ENCODE measurements at regions not wholly inside any gene's neighbourhood (a gene's known extent, or its start where the extent isn't known, plus 50 kb on each side); places are given as distances from the start of the nearest gene placed in this dataset.

DNA sequence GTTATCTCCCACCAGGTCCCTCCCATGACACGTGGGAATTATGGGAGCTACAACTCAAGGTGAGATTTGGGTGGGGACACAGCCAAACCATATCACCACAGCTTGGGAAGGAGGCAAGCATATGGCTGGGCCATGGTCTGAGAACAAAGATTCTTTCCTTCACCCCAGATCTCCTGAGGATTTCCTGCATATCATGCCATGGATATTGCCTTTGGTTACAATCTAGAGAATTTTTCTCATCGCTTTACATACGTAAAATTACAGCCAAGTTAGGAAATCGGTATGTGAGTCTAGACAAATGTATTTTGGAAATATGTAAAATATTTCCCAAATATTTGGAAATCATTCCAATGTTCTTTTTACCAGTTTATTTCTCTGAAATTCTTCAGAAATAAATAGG, 398.3 kb downstream of the RFC3 start:
- POLR2A ChIA-PET: no interaction called here
- Histone ChIP-seq H3K4me1 (ENCODE audit: control insufficient read depth, insufficient read depth, low read length) (no peaks in the 10 kb centered on the region), H3K4me3 (ENCODE audit: low read depth, low read length) (no peak overlapping the region), H3K36me3 (ENCODE audit: control insufficient read depth in 2 of 2, insufficient read depth in 1 of 2, low read length in 2 of 2) (no peaks in the 10 kb centered on the region), H3K9me3 (ENCODE audit: control insufficient read depth, insufficient read depth, low read depth, low read length) (no peaks in the 10 kb centered on the region), H3K27ac (ENCODE audit: extremely low read depth, low read depth, low read length) (no peak overlapping the region)
- CTCF ChIA-PET: no interaction called here
- TF ChIP-seq, protein P1, sequence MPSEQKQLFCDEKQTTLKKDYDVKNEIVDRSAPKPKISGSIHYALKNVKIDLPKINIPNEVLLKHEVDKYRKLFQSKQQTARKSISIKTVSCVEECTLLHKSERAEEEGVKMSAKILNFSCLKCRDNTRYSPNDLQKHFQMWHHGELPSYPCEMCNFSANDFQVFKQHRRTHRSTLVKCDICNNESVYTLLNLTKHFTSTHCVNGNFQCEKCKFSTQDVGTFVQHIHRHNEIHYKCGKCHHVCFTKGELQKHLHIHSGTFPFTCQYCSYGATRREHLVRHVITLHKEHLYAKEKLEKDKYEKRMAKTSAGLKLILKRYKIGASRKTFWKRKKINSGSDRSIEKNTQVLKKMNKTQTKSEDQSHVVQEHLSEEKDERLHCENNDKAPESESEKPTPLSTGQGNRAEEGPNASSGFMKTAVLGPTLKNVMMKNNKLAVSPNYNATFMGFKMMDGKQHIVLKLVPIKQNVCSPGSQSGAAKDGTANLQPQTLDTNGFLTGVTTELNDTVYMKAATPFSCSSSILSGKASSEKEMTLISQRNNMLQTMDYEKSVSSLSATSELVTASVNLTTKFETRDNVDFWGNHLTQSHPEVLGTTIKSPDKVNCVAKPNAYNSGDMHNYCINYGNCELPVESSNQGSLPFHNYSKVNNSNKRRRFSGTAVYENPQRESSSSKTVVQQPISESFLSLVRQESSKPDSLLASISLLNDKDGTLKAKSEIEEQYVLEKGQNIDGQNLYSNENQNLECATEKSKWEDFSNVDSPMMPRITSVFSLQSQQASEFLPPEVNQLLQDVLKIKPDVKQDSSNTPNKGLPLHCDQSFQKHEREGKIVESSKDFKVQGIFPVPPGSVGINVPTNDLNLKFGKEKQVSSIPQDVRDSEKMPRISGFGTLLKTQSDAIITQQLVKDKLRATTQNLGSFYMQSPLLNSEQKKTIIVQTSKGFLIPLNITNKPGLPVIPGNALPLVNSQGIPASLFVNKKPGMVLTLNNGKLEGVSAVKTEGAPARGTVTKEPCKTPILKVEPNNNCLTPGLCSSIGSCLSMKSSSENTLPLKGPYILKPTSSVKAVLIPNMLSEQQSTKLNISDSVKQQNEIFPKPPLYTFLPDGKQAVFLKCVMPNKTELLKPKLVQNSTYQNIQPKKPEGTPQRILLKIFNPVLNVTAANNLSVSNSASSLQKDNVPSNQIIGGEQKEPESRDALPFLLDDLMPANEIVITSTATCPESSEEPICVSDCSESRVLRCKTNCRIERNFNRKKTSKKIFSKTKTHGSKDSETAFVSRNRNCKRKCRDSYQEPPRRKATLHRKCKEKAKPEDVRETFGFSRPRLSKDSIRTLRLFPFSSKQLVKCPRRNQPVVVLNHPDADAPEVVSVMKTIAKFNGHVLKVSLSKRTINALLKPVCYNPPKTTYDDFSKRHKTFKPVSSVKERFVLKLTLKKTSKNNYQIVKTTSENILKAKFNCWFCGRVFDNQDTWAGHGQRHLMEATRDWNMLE (tag by site-specific recombination; conservative IDR thresholded peaks at IDR 0.05; ENCODE audit: low read depth): no peak
- TF ChIP-seq, protein P2, sequence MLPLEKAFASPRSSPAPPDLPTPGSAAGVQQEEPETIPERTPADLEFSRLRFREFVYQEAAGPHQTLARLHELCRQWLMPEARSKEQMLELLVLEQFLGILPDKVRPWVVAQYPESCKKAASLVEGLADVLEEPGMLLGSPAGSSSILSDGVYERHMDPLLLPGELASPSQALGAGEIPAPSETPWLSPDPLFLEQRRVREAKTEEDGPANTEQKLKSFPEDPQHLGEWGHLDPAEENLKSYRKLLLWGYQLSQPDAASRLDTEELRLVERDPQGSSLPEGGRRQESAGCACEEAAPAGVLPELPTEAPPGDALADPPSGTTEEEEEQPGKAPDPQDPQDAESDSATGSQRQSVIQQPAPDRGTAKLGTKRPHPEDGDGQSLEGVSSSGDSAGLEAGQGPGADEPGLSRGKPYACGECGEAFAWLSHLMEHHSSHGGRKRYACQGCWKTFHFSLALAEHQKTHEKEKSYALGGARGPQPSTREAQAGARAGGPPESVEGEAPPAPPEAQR (tag by site-specific recombination; IDR thresholded peaks at IDR 0.05): no peak
- TF ChIP-seq KLF7 (tag by site-specific recombination; IDR thresholded peaks at IDR 0.05; ENCODE audit: borderline replicate concordance) (no peak), ZNF121 (tag by site-specific recombination; IDR thresholded peaks at IDR 0.05) (no peak), ZNF510 (tag by site-specific recombination; IDR thresholded peaks at IDR 0.05; ENCODE audit: insufficient replicate concordance) (no peak), ZNF600 (tag by site-specific recombination; IDR thresholded peaks at IDR 0.05) (no peak), ZBTB8A (tag by site-specific recombination; IDR thresholded peaks at IDR 0.05) (no peak), ZNF266 (tag by site-specific recombination; IDR thresholded peaks at IDR 0.05; ENCODE audit: low read depth) (no peak), ZNF155 (tag by site-specific recombination; IDR thresholded peaks at IDR 0.05) (no peak), ZNF24 (tag by site-specific recombination; IDR thresholded peaks at IDR 0.05) (no peak)
- TF ChIP-seq, protein P3, sequence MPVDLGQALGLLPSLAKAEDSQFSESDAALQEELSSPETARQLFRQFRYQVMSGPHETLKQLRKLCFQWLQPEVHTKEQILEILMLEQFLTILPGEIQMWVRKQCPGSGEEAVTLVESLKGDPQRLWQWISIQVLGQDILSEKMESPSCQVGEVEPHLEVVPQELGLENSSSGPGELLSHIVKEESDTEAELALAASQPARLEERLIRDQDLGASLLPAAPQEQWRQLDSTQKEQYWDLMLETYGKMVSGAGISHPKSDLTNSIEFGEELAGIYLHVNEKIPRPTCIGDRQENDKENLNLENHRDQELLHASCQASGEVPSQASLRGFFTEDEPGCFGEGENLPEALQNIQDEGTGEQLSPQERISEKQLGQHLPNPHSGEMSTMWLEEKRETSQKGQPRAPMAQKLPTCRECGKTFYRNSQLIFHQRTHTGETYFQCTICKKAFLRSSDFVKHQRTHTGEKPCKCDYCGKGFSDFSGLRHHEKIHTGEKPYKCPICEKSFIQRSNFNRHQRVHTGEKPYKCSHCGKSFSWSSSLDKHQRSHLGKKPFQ (tag by site-specific recombination; IDR thresholded peaks at IDR 0.05): no peak

DNA sequence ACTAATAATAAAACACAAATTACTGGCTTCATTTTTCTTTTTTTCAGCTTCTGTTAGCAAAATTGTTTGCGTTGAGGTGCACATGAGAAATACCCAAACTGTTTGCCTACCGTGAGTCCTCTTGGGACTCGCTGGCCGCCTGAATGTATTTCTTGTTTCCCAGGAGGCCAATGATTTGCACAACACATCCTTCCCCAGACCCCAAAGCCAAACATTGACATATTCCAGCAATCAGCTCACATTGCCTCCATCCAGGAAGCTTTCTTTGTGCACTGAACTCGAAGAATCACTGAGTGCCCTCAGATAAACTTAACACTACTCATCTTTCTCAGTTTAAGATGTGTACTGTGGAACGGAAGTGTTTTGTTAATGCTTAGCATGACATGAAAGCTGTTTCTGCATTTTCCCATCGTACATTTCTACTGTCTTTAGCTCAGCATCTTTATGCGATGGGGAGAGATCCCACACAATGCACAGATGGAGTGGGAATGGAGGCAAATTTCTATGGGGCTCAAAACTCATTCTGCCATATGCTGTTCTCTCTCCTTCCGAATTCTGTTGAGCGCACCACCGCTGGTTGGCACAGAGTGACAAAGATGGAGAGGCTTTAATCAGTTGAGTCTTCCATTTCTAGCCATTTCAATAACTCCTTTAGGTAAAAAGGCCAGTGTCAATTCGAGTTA, 399.5 kb downstream of the RFC3 start:
- Histone ChIP-seq H3K36me3 (ENCODE audit: control insufficient read depth in 2 of 2, insufficient read depth in 1 of 2, low read length in 2 of 2) (no peaks in the 10 kb centered on the region), H3K4me1 (ENCODE audit: control insufficient read depth, insufficient read depth, low read length) (no peaks in the 10 kb centered on the region), H3K4me3 (ENCODE audit: low read depth, low read length) (no peak overlapping the region), H3K9me3 (ENCODE audit: control insufficient read depth, insufficient read depth, low read depth, low read length) (no peaks in the 10 kb centered on the region), H3K27ac (ENCODE audit: extremely low read depth, low read depth, low read length) (no peak overlapping the region)
- ChIA-PET CTCF (interaction anchor here (0.5 kb wide), 1 partner anchor 1540 kb away, joined by 4 read pairs; no protein-coding TSS in a partner anchor), POLR2A (no interaction called here)
- TF ChIP-seq ZNF138 (tag by site-specific recombination; IDR thresholded peaks at IDR 0.05; ENCODE audit: borderline replicate concordance) (no peak), SCRT1 (tag by site-specific recombination; IDR thresholded peaks at IDR 0.05; ENCODE audit: borderline replicate concordance) (no peak), ZNF837 (tag by site-specific recombination; IDR thresholded peaks at IDR 0.05) (no peak), ZBTB17 (tag by site-specific recombination; IDR thresholded peaks at IDR 0.05) (no peak)
- TF ChIP-seq, protein P4, sequence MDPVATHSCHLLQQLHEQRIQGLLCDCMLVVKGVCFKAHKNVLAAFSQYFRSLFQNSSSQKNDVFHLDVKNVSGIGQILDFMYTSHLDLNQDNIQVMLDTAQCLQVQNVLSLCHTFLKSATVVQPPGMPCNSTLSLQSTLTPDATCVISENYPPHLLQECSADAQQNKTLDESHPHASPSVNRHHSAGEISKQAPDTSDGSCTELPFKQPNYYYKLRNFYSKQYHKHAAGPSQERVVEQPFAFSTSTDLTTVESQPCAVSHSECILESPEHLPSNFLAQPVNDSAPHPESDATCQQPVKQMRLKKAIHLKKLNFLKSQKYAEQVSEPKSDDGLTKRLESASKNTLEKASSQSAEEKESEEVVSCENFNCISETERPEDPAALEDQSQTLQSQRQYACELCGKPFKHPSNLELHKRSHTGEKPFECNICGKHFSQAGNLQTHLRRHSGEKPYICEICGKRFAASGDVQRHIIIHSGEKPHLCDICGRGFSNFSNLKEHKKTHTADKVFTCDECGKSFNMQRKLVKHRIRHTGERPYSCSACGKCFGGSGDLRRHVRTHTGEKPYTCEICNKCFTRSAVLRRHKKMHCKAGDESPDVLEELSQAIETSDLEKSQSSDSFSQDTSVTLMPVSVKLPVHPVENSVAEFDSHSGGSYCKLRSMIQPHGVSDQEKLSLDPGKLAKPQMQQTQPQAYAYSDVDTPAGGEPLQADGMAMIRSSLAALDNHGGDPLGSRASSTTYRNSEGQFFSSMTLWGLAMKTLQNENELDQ (tag by site-specific recombination; IDR thresholded peaks at IDR 0.05; ENCODE audit: low read depth): no peak
